ENCODE measurements at regions not wholly inside any gene's neighbourhood (a gene's known extent, or its start where the extent isn't known, plus 50 kb on each side); places are given as distances from the start of the nearest gene placed in this dataset.
A peak's percentile ranks its signal among the peaks of the same experiment; 100 is the strongest.

DNA sequence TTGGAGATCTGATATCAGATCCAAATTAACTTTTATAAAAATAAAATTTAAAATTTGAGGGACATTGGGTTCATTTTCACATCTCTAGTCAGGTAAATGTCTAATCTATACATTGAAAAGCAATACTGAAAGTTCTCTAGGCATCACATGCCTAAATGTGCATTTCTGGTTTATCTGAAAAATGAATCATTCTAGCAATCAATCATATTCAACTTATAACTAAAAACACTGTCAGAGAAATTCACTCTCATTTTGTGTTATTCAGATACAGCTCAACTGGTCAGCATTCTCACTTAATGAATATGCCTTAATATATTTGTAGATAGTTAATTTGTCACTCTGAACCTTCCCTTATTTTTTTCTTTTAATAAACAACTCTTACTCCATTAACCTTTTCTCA is 243.2 kb downstream of the CASP12 start:
- DNase-seq (ENCODE audit: low read depth): no peak

GRCh38 chr11:104654181-104654813 is 244.0 kb downstream of the CASP12 start:
- no peak for DNase-seq (ENCODE audit: low read depth)

GRCh38 chr11:104653407-104653806 is 244.9 kb downstream of the CASP12 start:
- DNase-seq (ENCODE audit: low read depth): no peak

DNA sequence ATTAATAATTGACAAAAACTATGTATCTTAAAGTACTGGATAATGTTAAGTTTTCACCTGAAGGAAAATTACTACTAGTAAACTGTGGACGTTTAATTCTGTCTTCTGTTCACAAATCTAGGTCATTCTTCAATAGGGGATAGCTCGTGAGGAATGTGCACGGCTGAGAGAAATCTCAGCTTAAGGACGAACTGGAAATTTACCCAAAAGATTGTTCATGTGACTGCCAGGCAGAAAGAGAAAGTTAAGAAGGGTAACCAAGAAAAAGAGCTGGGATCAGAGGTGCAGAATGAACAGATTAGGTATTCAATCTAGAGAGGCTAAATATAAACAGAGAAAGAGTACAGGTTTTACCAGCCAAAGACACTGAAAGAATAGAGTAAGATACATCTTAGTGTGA is 245.3 kb downstream of the CASP12 start:
- no peak for DNase-seq (ENCODE audit: low read depth)

DNA sequence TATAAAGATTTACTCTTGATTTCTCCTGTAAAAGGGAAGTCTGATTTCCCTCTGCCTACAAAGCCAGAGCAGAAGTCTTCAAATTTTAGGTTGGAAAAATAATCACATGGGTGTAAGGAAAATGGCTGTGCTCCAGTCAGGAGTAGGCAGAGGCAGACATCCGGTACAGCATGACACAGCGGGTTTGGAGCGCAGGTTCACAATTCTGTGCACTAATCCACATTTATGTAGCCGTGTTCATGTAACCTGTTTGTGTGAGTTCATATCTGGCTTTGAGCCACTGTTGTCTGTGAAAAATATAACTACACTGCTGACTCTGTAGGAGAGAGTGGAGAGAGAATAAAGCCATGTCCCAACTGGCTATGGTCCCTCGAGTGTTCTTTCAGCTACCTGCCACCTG is 248.0 kb downstream of the CASP12 start:
- DNase-seq (ENCODE audit: low read depth): no peak

GRCh38 chr11:104649002-104649401 is 249.3 kb downstream of the CASP12 start:
- no peak for DNase-seq (ENCODE audit: low read depth)

- DNase-seq (ENCODE audit: low read depth): no peak
Measured at GRCh38 chr11:104645261-104646222, 252.7 kb downstream of the CASP12 start.

DNA sequence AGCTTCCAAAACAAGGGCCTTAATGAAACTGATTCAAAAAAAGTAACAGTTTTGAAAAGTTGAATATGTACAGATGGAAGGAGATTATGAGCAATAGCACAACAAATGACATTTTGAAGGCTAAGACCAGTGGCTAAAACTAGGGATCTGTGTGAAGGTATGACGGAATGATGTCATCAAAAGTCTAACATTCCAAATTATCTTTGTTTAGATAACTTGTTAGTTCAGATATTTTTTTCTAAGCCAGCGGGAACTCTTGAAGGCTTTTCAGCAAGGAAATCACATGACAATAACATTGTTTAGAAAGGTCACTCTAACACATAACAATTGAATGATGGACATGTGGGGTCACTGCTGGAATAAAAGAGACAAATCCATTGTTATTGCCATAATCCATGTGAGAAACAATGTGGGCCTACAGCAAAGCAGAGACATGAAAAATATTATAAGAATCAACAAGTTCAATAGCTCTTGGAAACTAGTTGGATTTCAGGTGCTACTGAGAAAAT is 260.5 kb downstream of the CASP12 start:
- DNase-seq (ENCODE audit: low read depth): no peak

- DNase-seq (ENCODE audit: low read depth): no peak
Measured at GRCh38 chr11:104633226-104633625, 265.0 kb downstream of the CASP12 start.

GRCh38 chr11:104630352-104630751 is 267.9 kb downstream of the CASP12 start:
- DNase-seq (ENCODE audit: low read depth): no peak

DNA sequence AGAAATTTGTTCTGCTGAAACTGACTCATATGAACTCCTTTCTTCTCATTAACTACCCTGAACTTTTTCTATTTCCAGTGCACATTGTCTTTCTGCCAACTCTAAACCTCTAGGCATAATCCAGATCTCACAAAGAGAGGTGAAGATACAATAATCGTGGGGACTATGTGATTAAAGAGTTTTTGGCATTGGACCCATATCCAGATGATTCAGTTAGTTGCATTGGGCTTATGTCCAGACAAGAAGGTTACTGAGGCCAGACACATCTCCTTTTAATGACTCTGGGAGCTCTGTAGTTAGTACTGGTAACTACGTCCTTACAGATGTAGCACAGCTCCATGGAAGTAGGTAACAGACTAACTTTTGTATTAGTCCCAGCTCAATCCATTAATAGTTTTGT is 273.0 kb downstream of the CASP12 start:
- DNase-seq (ENCODE audit: low read depth): peak; percentile 10

- DNase-seq (ENCODE audit: low read depth): no peak
Measured at GRCh38 chr11:104624021-104624420, 274.2 kb downstream of the CASP12 start.

DNA sequence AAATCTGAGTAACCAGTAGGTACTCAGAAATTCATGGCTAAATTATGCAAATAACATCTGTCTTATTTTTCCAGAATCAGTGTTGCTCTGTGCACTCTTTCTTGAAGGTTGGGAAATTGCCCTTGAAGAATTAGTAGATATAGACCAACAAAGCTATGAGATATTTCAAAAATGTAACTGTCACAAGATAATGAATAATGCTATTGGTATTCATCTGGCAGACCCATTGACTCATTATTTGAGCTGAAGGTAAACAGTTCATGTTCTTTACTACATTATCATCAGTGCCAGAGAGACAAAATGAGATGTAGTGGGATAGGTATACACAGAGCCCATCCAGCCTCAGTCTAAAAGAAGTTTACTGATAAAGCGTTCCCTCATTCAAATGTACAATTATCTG is 274.7 kb downstream of the CASP12 start:
- DNase-seq (ENCODE audit: low read depth): no peak

- no peak for DNase-seq (ENCODE audit: low read depth)
Measured at GRCh38 chr11:104620991-104621390, 277.3 kb downstream of the CASP12 start.

GRCh38 chr11:104619751-104620150 is 278.5 kb downstream of the CASP12 start:
- no peak for DNase-seq (ENCODE audit: low read depth)

GRCh38 chr11:104618954-104619353 is 279.3 kb downstream of the CASP12 start:
- DNase-seq (ENCODE audit: low read depth): no peak

- DNase-seq (ENCODE audit: low read depth): no peak
Measured at GRCh38 chr11:104614961-104615360, 283.3 kb downstream of the CASP12 start.

DNA sequence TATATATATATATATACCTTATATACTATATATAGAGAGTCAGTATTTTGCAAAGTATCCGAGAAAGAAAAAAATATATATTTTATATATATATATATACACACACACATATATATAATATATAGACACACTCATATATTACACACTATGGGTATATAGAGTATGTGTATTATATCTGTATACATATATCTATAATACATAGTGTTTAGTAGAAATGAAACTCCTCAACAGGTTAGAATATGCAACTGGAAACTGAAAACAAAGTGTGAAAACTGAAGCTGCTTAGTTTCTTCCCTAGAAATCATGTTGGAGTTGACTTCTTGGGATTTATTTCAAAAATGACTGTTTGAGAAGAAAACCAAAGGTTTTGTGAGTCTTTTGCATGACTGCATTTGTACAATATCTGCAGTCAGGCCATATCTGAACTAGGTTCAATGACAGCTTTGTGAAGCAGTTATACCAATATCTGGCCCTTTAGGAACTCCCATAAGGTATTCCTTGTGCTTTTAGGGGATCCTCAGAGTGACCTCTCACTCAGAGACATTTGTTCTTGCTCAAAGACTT is 284.1 kb downstream of the CASP12 start:
- DNase-seq (ENCODE audit: low read depth): no peak

- no peak for DNase-seq (ENCODE audit: low read depth)
Measured at GRCh38 chr11:104610635-104611034, 287.6 kb downstream of the CASP12 start.

GRCh38 chr11:104609311-104610085 is 288.8 kb downstream of the CASP12 start:
- peak; percentile 18 for DNase-seq (ENCODE audit: low read depth)

DNA sequence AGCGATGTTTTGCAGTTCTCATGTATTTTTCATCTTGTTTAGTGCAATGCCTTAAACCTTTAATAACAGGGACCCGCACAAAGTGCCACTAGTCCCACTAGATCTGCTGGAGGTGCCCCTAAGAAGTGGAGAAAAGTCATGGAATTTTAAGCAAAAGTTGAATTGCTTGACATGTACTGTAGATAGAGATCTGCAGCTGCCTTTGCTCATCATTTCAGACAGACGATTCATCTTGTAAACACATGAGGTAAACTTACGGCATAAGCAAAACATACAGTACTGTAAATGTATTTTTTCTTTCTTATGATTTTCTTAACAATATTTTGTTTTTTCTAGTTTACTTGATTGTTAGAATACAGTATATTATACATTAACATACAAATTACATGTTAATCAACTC is 295.6 kb downstream of the CASP12 start:
- DNase-seq (ENCODE audit: low read depth): no peak

Measured in GM04504 (cell line).